Esophagus squamous epithelium (tissue), 5 donors: ENCODE measurements at regions not wholly inside any gene's neighbourhood (a gene's known extent, or its start where the extent isn't known, plus 50 kb on each side); places are given as distances from the start of the nearest gene placed in this dataset.

Experiments
- DNase-seq: peaks from one replicate; lab custom pipeline; 2025; lab: John Stamatoyannopoulos, UW
- H3K27ac ChIP-seq, 4 donors: fragments of 200-600 bp; sonication (generic); one replicate each; pipeline ENCODE4 v1.5.1; 2016 to 2019; ENCODE audit warnings: mild to moderate bottlenecking in 1 of 4
- H3K27me3 ChIP-seq, 4 donors: fragments of 200-600 bp; sonication (generic); 1 replicate in 3 of 4; 2 replicates in 1 of 4; pipeline versions ENCODE4 v1.5.1 to v1.6.0; 2017 to 2021; ENCODE audit warnings: antibody characterized with exemption in 1 of 4
- H3K36me3 ChIP-seq, 3 donors: fragments of 200-600 bp; sonication (generic); one replicate each; pipeline ENCODE4 v1.5.1; 2016 to 2019
- H3K4me1 ChIP-seq, 3 donors: fragments of 200-600 bp; sonication (generic); one replicate each; pipeline ENCODE4 v1.5.1; 2017 to 2019
- H3K4me3 ChIP-seq, 4 donors: fragments of 200-600 bp; sonication (generic); 1 replicate in 3 of 4; 2 replicates in 1 of 4; pipeline ENCODE4 v1.5.1; 2016 to 2019; ENCODE audit warnings: mild to moderate bottlenecking in 2 of 4, moderate library complexity in 1 of 4
- H3K9me3 ChIP-seq, 3 donors: fragments of 200-600 bp; sonication (generic); one replicate each; pipeline ENCODE4 v1.5.1; 2016 to 2019
- POLR2A ChIP-seq, 4 donors: fragments of 450-650 bp; IDR thresholded peaks; one replicate each; pipeline ENCODE4 v1.6.1; 2017; ENCODE audit warnings: antibody characterized with exemption in 4 of 4, mild to moderate bottlenecking in 4 of 4, moderate library complexity in 3 of 4
- WGBS, 2 donors: methylation state at CpG; one replicate each; pipeline ENCODE4 v1.1.5; 2018; 5-methylcytosine and 5-hydroxymethylcytosine counted together
- intact Hi-C: fragments of 100-400 bp; cut with DNase I; formaldehyde crosslinking; loops from one replicate; pipeline ENCODE4 v1.15.0; 2022
- TF ChIP-seq, protein P1 (sequence below), 6 experiments: fragments of 450-650 bp in 4 of 6; fragments of 200-600 bp in 2 of 6; sonication (generic) in 2 of 6; IDR thresholded peaks; one replicate each; pipeline ENCODE4 v1.5.1; 2016 to 2019; ENCODE audit warnings: antibody characterized with exemption in 6 of 6, mild to moderate bottlenecking in 4 of 6, moderate library complexity in 4 of 6
- donor health status: DM: yes; HTN: yes; CAD: no.

DNA sequence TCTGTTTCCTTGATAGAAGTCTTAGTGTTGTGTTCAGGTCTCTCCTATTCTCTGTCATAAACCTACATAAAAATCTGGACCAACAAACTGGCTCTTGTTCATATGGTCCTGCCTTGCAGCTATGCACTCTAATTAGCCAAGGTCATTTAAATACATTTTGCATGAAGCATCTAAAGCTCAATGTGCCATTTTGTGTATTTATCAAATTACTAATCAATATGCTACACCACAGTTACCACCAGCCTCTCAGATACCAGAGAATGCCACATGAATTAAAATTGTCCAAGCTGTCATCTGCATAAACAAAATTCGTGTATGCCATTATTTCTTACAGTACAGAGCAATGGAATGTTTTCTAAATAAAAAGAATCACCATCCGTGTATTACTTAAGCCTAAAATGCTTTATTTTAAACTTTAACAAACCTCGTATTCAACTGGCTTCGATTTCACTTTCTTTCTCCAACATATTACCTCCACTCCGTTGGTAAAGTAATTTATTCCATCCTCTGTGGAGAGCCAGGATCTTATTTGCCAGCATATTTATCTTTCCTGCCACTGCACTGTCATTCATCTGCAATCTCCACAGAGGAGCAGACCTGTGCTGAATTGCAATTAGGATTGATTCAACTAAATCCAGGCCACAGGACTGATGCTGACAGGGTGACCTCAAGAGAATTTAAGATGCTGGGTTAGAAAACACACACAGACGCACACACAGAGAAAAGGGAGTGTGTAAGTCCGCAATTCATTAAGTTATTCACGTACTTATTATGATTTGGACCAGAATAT lies 284.1 kb upstream of the FOXG1 start:
- Histone ChIP-seq H3K36me3 (no peaks in the 10 kb centered on the region), H3K4me1 (no peaks in the 10 kb centered on the region), H3K9me3 (no peaks in the 10 kb centered on the region), H3K27me3 (no peaks in the 10 kb centered on the region), H3K27ac (no peak overlapping the region), H3K4me3 (no peak overlapping the region)
- intact Hi-C loops = no loop called here
- DNase-seq = no peak
- 60 to 62% methylated on average over 8 of the region's 8 CpGs for WGBS, 2 donors
- TF ChIP-seq, protein P1, sequence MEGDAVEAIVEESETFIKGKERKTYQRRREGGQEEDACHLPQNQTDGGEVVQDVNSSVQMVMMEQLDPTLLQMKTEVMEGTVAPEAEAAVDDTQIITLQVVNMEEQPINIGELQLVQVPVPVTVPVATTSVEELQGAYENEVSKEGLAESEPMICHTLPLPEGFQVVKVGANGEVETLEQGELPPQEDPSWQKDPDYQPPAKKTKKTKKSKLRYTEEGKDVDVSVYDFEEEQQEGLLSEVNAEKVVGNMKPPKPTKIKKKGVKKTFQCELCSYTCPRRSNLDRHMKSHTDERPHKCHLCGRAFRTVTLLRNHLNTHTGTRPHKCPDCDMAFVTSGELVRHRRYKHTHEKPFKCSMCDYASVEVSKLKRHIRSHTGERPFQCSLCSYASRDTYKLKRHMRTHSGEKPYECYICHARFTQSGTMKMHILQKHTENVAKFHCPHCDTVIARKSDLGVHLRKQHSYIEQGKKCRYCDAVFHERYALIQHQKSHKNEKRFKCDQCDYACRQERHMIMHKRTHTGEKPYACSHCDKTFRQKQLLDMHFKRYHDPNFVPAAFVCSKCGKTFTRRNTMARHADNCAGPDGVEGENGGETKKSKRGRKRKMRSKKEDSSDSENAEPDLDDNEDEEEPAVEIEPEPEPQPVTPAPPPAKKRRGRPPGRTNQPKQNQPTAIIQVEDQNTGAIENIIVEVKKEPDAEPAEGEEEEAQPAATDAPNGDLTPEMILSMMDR (IDR thresholded peaks at IDR 0.05) = no peak
- no peak for TF ChIP-seq POLR2A (IDR thresholded peaks at IDR 0.05)

DNA sequence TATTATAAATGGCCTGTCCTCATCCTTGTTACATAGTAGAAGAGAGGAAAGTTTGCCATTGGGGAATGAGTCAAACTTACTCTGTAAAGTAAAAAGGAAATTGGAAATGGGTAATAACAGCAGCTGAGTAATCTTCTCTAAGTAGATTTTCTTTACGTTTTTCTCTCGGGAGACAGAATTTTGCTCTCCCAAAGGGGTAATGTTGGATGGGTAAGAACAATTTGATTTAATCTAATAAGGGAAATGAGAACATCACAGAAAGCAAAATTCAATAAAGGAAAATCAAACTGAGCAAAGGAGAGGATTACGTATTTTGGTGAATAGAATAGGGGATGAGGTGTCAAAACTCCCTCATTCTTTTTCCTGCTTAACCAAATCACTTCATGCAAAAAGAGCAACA lies 283.1 kb upstream of the FOXG1 start:
- H3K36me3 ChIP-seq = no peaks in the 10 kb centered on the region
- no peak for DNase-seq
- TF ChIP-seq, protein P1 (IDR thresholded peaks at IDR 0.05) = no peak
- TF ChIP-seq POLR2A (IDR thresholded peaks at IDR 0.05) = no peak
- intact Hi-C loops = no loop called here
- no peaks in the 10 kb centered on the region for H3K27me3 ChIP-seq
- no peak overlapping the region for H3K4me3 ChIP-seq
- H3K27ac ChIP-seq = no peak overlapping the region
- no peaks in the 10 kb centered on the region for H3K4me1 ChIP-seq
- 83 to 87% methylated on average over 3 of the region's 3 CpGs for WGBS, 2 donors
- no peaks in the 10 kb centered on the region for H3K9me3 ChIP-seq

DNA sequence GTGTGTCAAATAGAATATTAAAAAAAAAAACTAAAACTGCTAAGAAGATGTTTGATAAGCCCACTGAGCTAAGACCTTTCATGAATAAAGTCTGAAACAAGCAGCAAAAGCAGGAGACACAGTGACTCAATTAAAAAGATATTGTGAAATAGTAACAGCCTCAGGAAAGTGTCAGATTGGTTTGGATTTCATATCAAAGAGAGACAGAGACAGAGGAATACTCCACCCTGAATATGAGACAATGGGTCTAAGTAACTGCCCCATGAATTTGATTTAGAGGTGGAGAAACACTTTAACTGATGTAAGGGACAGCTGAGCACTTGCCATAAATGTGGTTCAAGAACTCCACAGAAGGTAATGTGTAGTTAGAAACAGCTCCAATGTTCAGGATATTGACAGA lies 277.9 kb upstream of the FOXG1 start:
- intact Hi-C loops = no loop called here

DNA sequence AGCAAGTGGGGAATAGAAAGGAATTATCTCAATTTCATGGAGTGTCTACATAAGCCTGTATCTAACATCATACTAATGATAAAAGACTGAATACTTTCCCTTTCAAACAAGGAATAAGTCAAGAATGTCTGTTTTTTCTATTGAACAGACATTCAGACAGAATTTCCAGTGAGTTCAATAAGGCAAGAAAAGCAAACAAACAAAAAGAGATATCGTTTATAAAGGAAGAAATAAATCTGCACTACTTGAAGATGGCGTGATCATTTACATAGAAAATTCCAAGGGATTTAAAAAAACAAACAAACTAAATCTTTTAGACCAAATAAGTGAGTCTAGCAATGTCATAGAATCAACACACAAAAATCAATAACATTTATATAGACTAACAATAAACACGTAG lies 273.1 kb upstream of the FOXG1 start:
- 39 to 50% methylated on average over 3 of the region's 3 CpGs for WGBS, 2 donors
- intact Hi-C loops = no loop called here

More for the DNA sequence above, 277.9 kb upstream of the FOXG1 start:
- Histone ChIP-seq H3K4me1 (peaks cover 0 to under 1% (median 0%) of the 10 kb centered on the region in 3 donors), H3K36me3 (no peaks in the 10 kb centered on the region), H3K4me3 (no peak overlapping the region), H3K9me3 (no peaks in the 10 kb centered on the region), H3K27ac (no peak overlapping the region), H3K27me3 (no peaks in the 10 kb centered on the region)
- TF ChIP-seq, protein P1 (IDR thresholded peaks at IDR 0.05) = no peak
- no peak for TF ChIP-seq POLR2A (IDR thresholded peaks at IDR 0.05)
- no peak for DNase-seq

DNA sequence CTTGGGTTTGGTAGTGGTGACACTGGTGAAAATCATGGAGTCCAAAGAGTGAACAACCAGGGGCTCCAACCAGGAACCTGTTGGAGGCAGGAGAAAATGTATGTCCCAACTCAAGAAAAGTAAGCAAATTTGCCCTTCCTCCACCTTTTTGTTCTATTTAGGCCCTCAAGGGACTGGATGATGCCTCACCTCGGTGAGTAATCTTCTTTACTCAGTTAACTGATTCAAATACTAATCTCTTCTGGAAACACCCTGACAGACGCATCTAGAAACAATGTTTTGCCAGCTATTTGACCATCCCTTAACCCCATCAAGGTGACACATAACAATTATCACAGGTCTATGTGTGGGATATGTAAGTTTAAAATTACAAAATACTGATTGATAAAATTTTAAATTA lies 272.4 kb upstream of the FOXG1 start:
- no peak overlapping the region for H3K27ac ChIP-seq
- intact Hi-C loops = no loop called here
- no peaks in the 10 kb centered on the region for H3K9me3 ChIP-seq
- H3K4me3 ChIP-seq = no peak overlapping the region
- H3K4me1 ChIP-seq = peaks cover 0 to 3% (median 3%) of the 10 kb centered on the region in 3 donors
- no peak for TF ChIP-seq POLR2A (IDR thresholded peaks at IDR 0.05)
- TF ChIP-seq, protein P1 (IDR thresholded peaks at IDR 0.05) = no peak
- H3K36me3 ChIP-seq = no peaks in the 10 kb centered on the region
- no peak for DNase-seq
- WGBS, 2 donors = 24 to 44% methylated on average over 2 of the region's 2 CpGs
- no peaks in the 10 kb centered on the region for H3K27me3 ChIP-seq

More for the DNA sequence above, 273.1 kb upstream of the FOXG1 start:
- Histone ChIP-seq H3K36me3 (no peaks in the 10 kb centered on the region), H3K4me1 (peaks cover 0 to 3% (median 3%) of the 10 kb centered on the region in 3 donors), H3K9me3 (no peaks in the 10 kb centered on the region), H3K4me3 (no peak overlapping the region), H3K27me3 (no peaks in the 10 kb centered on the region), H3K27ac (no peak overlapping the region)
- no peak for DNase-seq
- TF ChIP-seq, protein P1 (IDR thresholded peaks at IDR 0.05) = no peak
- TF ChIP-seq POLR2A (IDR thresholded peaks at IDR 0.05) = no peak
